ENCODE measurements at regions not wholly inside any gene's neighbourhood (a gene's known extent, or its start where the extent isn't known, plus 50 kb on each side); places are given as distances from the start of the nearest gene placed in this dataset.

GRCh38 chrX:39946822-39947221 is 150.9 kb downstream of the BCOR start:
- TF ChIP-seq, protein P1, sequence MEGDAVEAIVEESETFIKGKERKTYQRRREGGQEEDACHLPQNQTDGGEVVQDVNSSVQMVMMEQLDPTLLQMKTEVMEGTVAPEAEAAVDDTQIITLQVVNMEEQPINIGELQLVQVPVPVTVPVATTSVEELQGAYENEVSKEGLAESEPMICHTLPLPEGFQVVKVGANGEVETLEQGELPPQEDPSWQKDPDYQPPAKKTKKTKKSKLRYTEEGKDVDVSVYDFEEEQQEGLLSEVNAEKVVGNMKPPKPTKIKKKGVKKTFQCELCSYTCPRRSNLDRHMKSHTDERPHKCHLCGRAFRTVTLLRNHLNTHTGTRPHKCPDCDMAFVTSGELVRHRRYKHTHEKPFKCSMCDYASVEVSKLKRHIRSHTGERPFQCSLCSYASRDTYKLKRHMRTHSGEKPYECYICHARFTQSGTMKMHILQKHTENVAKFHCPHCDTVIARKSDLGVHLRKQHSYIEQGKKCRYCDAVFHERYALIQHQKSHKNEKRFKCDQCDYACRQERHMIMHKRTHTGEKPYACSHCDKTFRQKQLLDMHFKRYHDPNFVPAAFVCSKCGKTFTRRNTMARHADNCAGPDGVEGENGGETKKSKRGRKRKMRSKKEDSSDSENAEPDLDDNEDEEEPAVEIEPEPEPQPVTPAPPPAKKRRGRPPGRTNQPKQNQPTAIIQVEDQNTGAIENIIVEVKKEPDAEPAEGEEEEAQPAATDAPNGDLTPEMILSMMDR (conservative IDR thresholded peaks at IDR 0.05; ENCODE audit: low read depth, low read length): no peak
- TF ChIP-seq RAD21 (IDR thresholded peaks at IDR 0.05; ENCODE audit: low read length): no peak
- peak; percentile 47; the same call in 1 of the 2 replicates for TF ChIP-seq BHLHE40 (IDR thresholded peaks at IDR 0.05; ENCODE audit: low read depth, low read length)
- no peak for TF ChIP-seq MXI1 (IDR thresholded peaks at IDR 0.05; ENCODE audit: borderline replicate concordance, low read depth, low read length)
- TF ChIP-seq MAFK (IDR thresholded peaks at IDR 0.05; ENCODE audit: low read depth, low read length): no peak
- TF ChIP-seq POLR2A (IDR thresholded peaks at IDR 0.05; ENCODE audit: low read depth, low read length): no peak
- TF ChIP-seq CEBPB (IDR thresholded peaks at IDR 0.05; ENCODE audit: low read depth, low read length): no peak

Measured in IMR-90 (cell line).